ENCODE measurements at regions not wholly inside any gene's neighbourhood (a gene's known extent, or its start where the extent isn't known, plus 50 kb on each side); places are given as distances from the start of the nearest gene placed in this dataset.

DNA sequence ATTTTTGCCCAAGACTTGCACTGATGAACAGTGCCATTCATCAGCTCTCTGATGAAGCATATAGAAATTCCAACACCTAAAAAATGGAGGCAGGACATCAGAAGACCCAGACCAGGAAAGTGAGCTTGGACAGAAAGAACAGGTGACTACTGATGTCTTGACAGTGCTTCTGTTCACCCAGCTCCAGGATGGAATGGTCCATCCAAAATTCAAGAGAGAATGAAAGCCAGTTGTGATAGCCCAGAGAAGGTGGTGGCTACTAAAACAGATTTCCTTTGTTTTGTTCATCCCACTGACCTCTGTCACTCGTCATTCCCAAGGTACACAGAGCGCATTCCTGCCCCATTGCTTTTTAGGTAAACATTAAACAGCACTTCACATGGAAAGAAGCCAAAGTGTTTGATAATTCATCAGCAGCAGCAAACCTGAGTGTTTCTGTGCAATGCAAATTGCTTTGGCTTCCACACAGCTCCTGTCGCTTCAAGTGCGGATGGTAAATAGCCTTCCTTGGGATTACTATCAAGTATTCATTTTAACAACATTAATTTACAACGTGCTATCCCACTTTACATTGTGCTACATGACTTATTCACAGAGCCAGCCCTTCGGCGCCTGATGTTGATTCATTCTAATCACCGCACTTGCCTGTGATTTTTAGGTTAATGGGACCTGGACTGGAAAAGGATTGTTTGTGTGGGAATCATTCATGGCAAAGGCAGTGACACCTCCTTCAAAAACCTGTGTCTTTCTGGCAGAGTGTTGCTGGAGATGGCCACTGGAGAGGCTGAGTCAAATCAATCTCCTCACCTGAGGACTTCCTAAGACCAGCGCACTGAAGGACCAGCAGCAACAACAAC is 65.1 kb upstream of the TOX3 start:
- no peaks in the 10 kb centered on the region for H3K4me1 ChIP-seq
- H3K9me3 ChIP-seq = no peaks in the 10 kb centered on the region
- no peak for DNase-seq (ENCODE audit: extremely low spot score)
- no peaks in the 10 kb centered on the region for H3K36me3 ChIP-seq
- TF ChIP-seq POLR2A (IDR thresholded peaks at IDR 0.05; ENCODE audit: low read depth) = no peak
- TF ChIP-seq, protein P1, sequence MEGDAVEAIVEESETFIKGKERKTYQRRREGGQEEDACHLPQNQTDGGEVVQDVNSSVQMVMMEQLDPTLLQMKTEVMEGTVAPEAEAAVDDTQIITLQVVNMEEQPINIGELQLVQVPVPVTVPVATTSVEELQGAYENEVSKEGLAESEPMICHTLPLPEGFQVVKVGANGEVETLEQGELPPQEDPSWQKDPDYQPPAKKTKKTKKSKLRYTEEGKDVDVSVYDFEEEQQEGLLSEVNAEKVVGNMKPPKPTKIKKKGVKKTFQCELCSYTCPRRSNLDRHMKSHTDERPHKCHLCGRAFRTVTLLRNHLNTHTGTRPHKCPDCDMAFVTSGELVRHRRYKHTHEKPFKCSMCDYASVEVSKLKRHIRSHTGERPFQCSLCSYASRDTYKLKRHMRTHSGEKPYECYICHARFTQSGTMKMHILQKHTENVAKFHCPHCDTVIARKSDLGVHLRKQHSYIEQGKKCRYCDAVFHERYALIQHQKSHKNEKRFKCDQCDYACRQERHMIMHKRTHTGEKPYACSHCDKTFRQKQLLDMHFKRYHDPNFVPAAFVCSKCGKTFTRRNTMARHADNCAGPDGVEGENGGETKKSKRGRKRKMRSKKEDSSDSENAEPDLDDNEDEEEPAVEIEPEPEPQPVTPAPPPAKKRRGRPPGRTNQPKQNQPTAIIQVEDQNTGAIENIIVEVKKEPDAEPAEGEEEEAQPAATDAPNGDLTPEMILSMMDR (IDR thresholded peaks at IDR 0.05) = no peak
- TF ChIP-seq EP300 (IDR thresholded peaks at IDR 0.05) = no peak
- TF ChIP-seq POLR2AphosphoS5 (IDR thresholded peaks at IDR 0.05) = no peak
- no peaks in the 10 kb centered on the region for H3K27me3 ChIP-seq
- no peak overlapping the region for H3K27ac ChIP-seq (replicated peaks in 1 of 4)
- 66% methylated on average over 9 of the region's 9 CpGs for WGBS
- H3K4me3 ChIP-seq = no peak overlapping the region
- intact Hi-C loops (cut with DNase I) = no loop called here

DNA sequence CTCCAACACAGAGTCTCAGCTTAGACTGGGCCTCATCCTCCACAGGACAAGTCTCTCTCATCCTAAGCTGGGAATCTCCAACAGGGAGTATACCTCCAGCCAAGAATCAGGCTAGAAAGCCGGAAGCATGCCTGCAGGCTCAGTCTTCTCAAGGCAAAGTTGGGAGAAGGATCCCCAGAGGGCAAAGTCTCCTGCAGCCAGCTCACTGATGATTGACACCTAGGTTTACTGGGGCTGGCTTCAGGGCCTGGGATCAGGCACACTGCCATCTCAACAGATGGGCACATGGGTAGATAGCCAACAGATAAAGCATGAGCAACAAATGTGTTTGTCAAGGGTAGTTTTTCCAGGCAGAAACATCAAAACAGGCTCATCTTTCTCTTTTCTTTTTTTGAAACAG is 56.1 kb upstream of the TOX3 start:
- intact Hi-C loops (cut with DNase I) = no loop called here
- no peaks in the 10 kb centered on the region for H3K36me3 ChIP-seq
- no peak overlapping the region for H3K27ac ChIP-seq (replicated peaks in 1 of 4)
- DNase-seq (ENCODE audit: extremely low spot score) = no peak
- H3K4me1 ChIP-seq = no peaks in the 10 kb centered on the region
- H3K4me3 ChIP-seq = no peak overlapping the region
- 89% methylated on average over 1 of the region's 1 CpG for WGBS
- H3K9me3 ChIP-seq = no peaks in the 10 kb centered on the region
- TF ChIP-seq POLR2A (IDR thresholded peaks at IDR 0.05; ENCODE audit: low read depth) (no peak), EP300 (IDR thresholded peaks at IDR 0.05) (no peak), POLR2AphosphoS5 (IDR thresholded peaks at IDR 0.05) (no peak)
- TF ChIP-seq, protein P1 (IDR thresholded peaks at IDR 0.05) = no peak
- no peaks in the 10 kb centered on the region for H3K27me3 ChIP-seq

DNA sequence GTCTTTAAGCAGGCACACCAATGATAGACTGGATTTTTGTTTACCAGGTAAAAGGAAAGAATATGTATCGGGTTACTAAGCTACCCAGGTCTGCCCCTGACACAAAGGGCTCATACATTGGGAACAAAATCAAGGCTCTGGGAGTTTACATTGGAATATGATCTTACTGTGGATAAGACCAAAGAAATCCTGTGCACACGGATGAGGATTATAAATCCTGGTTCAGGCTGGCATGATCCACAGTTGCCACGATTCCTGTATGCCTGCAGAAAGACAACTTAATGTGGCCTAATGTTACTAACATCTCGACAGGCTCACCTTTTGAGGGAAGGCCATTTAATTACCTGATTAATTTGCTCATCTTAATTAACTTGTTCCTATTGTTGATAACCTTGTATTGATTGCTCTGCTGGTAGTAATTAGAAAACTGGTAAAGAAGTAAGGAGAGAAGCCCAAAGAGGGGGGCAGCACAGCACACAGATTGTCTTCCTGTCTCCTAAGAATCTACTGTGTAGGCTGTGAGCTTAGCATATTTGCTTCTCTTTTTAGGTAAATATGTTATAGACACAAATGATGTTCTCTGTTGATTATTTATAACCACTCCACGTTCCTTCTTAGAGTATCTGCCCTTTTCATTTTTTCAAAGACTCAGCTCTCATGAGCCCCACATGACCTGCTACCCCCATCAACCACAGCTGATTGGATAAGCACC is 51.0 kb upstream of the TOX3 start:
- no peaks in the 10 kb centered on the region for H3K36me3 ChIP-seq
- H3K27me3 ChIP-seq = no peaks in the 10 kb centered on the region
- H3K27ac ChIP-seq (replicated peaks in 1 of 4) = no peak overlapping the region
- intact Hi-C loops (cut with DNase I) = no loop called here
- H3K4me1 ChIP-seq = no peaks in the 10 kb centered on the region
- no peak overlapping the region for H3K4me3 ChIP-seq
- WGBS = 68% methylated on average over 5 of the region's 5 CpGs
- TF ChIP-seq EP300 (IDR thresholded peaks at IDR 0.05) (no peak), POLR2AphosphoS5 (IDR thresholded peaks at IDR 0.05) (no peak), POLR2A (IDR thresholded peaks at IDR 0.05; ENCODE audit: low read depth) (no peak)
- TF ChIP-seq, protein P1 (IDR thresholded peaks at IDR 0.05) = no peak
- H3K9me3 ChIP-seq = no peaks in the 10 kb centered on the region
- no peak for DNase-seq (ENCODE audit: extremely low spot score)

DNA sequence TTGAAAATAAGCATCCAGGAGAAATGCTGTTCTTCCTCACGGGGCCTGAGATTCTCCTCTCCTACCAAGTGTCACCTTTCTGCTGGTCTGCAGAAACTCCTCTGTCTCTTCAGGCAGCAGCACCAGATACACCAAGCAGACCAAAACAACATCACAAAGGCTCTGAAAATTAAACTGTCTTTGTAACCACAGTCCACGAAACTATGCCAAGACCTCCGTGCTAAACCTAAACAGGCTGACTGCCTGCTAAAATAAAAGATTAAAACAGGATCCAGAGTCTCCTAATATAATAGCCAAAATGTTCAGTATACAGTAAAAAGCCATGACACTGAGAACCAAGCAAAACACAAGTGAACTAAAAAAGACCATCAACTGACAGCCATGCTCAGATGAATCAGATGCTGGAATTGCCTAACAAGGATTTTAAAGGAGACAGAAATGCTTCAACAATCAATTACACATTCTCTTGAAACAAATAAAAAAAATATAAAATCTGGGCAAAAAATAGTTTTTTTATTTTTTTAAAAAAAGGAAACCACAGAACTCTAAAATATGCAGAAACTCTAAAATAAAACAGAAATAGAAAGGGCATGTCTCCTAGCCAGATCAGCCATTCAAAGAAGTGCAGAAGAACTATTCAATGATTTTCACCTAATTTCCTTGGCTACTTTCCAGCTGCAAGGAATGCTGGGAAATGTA is 50.3 kb upstream of the TOX3 start:
- Histone ChIP-seq H3K4me1 (no peaks in the 10 kb centered on the region), H3K27me3 (no peaks in the 10 kb centered on the region), H3K4me3 (no peak overlapping the region), H3K36me3 (no peaks in the 10 kb centered on the region), H3K27ac (replicated peaks in 1 of 4) (no peak overlapping the region), H3K9me3 (no peaks in the 10 kb centered on the region)
- TF ChIP-seq, protein P1 (IDR thresholded peaks at IDR 0.05) = no peak
- TF ChIP-seq EP300 (IDR thresholded peaks at IDR 0.05) = no peak
- TF ChIP-seq POLR2A (IDR thresholded peaks at IDR 0.05; ENCODE audit: low read depth) = no peak
- no peak for TF ChIP-seq POLR2AphosphoS5 (IDR thresholded peaks at IDR 0.05)
- intact Hi-C loops (cut with DNase I) = no loop called here
- no peak for DNase-seq (ENCODE audit: extremely low spot score)
- 32% methylated on average over 3 of the region's 3 CpGs for WGBS
